ENCODE measurements at regions not wholly inside any gene's neighbourhood (a gene's known extent, or its start where the extent isn't known, plus 50 kb on each side); places are given as distances from the start of the nearest gene placed in this dataset.

DNA sequence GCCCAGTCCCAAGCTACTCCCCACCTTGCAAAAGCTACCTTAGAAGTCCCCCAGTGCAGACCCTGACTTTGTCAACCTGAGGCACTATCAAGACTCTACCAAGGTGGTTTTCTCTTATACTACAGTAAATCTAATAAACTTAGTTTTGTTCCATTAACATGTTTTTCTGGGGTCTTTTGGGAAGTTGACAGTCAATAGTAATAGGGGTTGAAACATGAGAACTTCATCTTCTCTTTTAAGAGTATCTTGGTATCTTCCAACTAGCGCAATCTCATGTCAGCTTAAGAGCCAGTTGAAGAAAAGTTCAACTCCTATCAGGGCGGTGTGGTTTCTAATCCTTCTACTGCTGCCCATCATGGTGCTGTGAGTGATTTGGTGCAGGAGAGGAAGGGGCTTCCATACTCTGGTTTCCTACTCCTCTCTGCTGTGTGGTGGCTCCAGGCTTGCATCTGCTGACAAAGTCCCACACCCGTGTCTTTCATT, 164.2 kb downstream of the FOXA2 start:
- no peak overlapping the region for H3K4me3 ChIP-seq (ENCODE audit: control insufficient read depth in 2 of 3, extremely low read depth in 1 of 3, insufficient read depth in 2 of 3, low read depth in 1 of 3, low read length in 3 of 3)
- H3K27ac ChIP-seq (ENCODE audit: control insufficient read depth, insufficient read depth, low read length) = no peak overlapping the region
- H4K20me1 ChIP-seq (ENCODE audit: control insufficient read depth, extremely low read depth, insufficient read depth, low read length) = no peaks in the 10 kb centered on the region
- H3K79me2 ChIP-seq (ENCODE audit: control insufficient read depth, insufficient read depth, low read length) = no peaks in the 10 kb centered on the region
- H3K9me1 ChIP-seq (ENCODE audit: control insufficient read depth, extremely low read depth, insufficient read depth, low read length) = no peaks in the 10 kb centered on the region
- no peak overlapping the region for H2AFZ ChIP-seq (ENCODE audit: control insufficient read depth, low read length)
- DNase-seq (ENCODE audit: low read depth, low spot score) (no peak), FAIRE-seq (no peak)
- dilution Hi-C loops (cut with MboI; ENCODE audit: extremely low pct_ligation_motif_present, low sequenced_read_pairs) = no loop called here
- no peaks in the 10 kb centered on the region for H3K9me3 ChIP-seq (ENCODE audit: control insufficient read depth, low read depth, low read length)
- H3K27me3 ChIP-seq (ENCODE audit: control insufficient read depth, extremely low read depth, insufficient read depth, low read length) = no peaks in the 10 kb centered on the region
- H3K9ac ChIP-seq (ENCODE audit: control insufficient read depth, extremely low read depth, insufficient read depth, low read length) = no peak overlapping the region
- no peaks in the 10 kb centered on the region for H3K4me1 ChIP-seq (ENCODE audit: control insufficient read depth, extremely low read depth, insufficient read depth, low read length)
- H3K36me3 ChIP-seq (ENCODE audit: control insufficient read depth in 2 of 2, extremely low read depth in 1 of 2, insufficient read depth in 2 of 2, low read length in 2 of 2) = no peaks in the 10 kb centered on the region
- no peak overlapping the region for H3K4me2 ChIP-seq (ENCODE audit: control insufficient read depth, extremely low read depth, insufficient read depth, low read depth, low read length)
- no peak for TF ChIP-seq EZH2 (IDR thresholded peaks at IDR 0.05; ENCODE audit: low read length)
- TF ChIP-seq, protein P1, sequence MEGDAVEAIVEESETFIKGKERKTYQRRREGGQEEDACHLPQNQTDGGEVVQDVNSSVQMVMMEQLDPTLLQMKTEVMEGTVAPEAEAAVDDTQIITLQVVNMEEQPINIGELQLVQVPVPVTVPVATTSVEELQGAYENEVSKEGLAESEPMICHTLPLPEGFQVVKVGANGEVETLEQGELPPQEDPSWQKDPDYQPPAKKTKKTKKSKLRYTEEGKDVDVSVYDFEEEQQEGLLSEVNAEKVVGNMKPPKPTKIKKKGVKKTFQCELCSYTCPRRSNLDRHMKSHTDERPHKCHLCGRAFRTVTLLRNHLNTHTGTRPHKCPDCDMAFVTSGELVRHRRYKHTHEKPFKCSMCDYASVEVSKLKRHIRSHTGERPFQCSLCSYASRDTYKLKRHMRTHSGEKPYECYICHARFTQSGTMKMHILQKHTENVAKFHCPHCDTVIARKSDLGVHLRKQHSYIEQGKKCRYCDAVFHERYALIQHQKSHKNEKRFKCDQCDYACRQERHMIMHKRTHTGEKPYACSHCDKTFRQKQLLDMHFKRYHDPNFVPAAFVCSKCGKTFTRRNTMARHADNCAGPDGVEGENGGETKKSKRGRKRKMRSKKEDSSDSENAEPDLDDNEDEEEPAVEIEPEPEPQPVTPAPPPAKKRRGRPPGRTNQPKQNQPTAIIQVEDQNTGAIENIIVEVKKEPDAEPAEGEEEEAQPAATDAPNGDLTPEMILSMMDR (optimal IDR thresholded peaks at IDR 0.05 in 1 of 3, IDR thresholded peaks at IDR 0.05 in 1 of 3, conservative IDR thresholded peaks at IDR 0.05 in 1 of 3; ENCODE audit: extremely low read depth in 1 of 3, insufficient read depth in 2 of 3, low read length in 3 of 3) = no peak

DNA sequence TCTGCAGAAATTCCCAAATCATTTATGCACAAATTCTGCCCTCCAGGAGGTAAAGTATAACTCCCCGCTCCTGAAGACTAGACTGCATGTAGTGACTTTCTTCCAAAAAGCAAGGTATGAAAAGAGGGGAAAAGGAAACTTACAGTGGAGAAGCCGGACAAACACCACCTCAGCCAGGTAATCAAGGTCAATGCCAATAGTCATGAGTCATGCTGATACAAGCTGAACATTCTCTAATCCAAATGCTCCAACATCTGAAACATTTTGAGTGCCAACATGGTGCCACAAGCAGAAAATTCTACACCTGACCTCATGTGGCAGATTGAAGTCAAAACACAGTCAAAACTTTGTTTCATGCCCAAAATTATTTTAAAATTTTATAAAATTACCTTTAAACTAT, 165.6 kb downstream of the FOXA2 start:
- no peak overlapping the region for H2AFZ ChIP-seq (ENCODE audit: control insufficient read depth, low read length)
- no peak for TF ChIP-seq EZH2 (IDR thresholded peaks at IDR 0.05; ENCODE audit: low read length)
- TF ChIP-seq, protein P1 (optimal IDR thresholded peaks at IDR 0.05 in 1 of 3, IDR thresholded peaks at IDR 0.05 in 1 of 3, conservative IDR thresholded peaks at IDR 0.05 in 1 of 3; ENCODE audit: extremely low read depth in 1 of 3, insufficient read depth in 2 of 3, low read length in 3 of 3) = no peak
- no peaks in the 10 kb centered on the region for H3K9me1 ChIP-seq (ENCODE audit: control insufficient read depth, extremely low read depth, insufficient read depth, low read length)
- no peaks in the 10 kb centered on the region for H3K79me2 ChIP-seq (ENCODE audit: control insufficient read depth, insufficient read depth, low read length)
- H3K27ac ChIP-seq (ENCODE audit: control insufficient read depth, insufficient read depth, low read length) = no peak overlapping the region
- H4K20me1 ChIP-seq (ENCODE audit: control insufficient read depth, extremely low read depth, insufficient read depth, low read length) = no peaks in the 10 kb centered on the region
- no peak overlapping the region for H3K4me2 ChIP-seq (ENCODE audit: control insufficient read depth, extremely low read depth, insufficient read depth, low read depth, low read length)
- H3K36me3 ChIP-seq (ENCODE audit: control insufficient read depth in 2 of 2, extremely low read depth in 1 of 2, insufficient read depth in 2 of 2, low read length in 2 of 2) = no peaks in the 10 kb centered on the region
- H3K9ac ChIP-seq (ENCODE audit: control insufficient read depth, extremely low read depth, insufficient read depth, low read length) = no peak overlapping the region
- dilution Hi-C loops (cut with MboI; ENCODE audit: extremely low pct_ligation_motif_present, low sequenced_read_pairs) = no loop called here
- H3K4me1 ChIP-seq (ENCODE audit: control insufficient read depth, extremely low read depth, insufficient read depth, low read length) = no peaks in the 10 kb centered on the region
- no peak overlapping the region for H3K4me3 ChIP-seq (ENCODE audit: control insufficient read depth in 2 of 3, extremely low read depth in 1 of 3, insufficient read depth in 2 of 3, low read depth in 1 of 3, low read length in 3 of 3)
- FAIRE-seq (peak; percentile 76), DNase-seq (ENCODE audit: low read depth, low spot score) (no peak)
- H3K27me3 ChIP-seq (ENCODE audit: control insufficient read depth, extremely low read depth, insufficient read depth, low read length) = no peaks in the 10 kb centered on the region
- H3K9me3 ChIP-seq (ENCODE audit: control insufficient read depth, low read depth, low read length) = no peaks in the 10 kb centered on the region
